HUES6 (cell line): ENCODE measurements at regions not wholly inside any gene's neighbourhood (a gene's known extent, or its start where the extent isn't known, plus 50 kb on each side); places are given as distances from the start of the nearest gene placed in this dataset.

Source experiments
- H3K27ac ChIP-seq: 2 replicates; pipeline ENCODE4 v1.7.0; 2013; ENCODE audit warnings: low read depth, mild to moderate bottlenecking, low read length, inconsistent platforms
- H3K27me3 ChIP-seq: 2 replicates; pipeline ENCODE4 v1.6.1; 2013; ENCODE audit warnings: low read length; ENCODE audit not compliant: control insufficient read depth, insufficient read depth
- H3K36me3 ChIP-seq: 2 replicates; pipeline ENCODE4 v1.6.1; 2013; ENCODE audit warnings: low read length; ENCODE audit not compliant: control insufficient read depth, insufficient read depth
- H3K4me1 ChIP-seq: 2 replicates; pipeline ENCODE4 v1.6.1; 2013; ENCODE audit warnings: low read length; ENCODE audit not compliant: control insufficient read depth, insufficient read depth
- H3K4me3 ChIP-seq: 2 replicates; pipeline ENCODE4 v1.5.1; 2013; ENCODE audit warnings: low read depth, low read length
- H3K9ac ChIP-seq: one replicate; pipeline ENCODE4 v1.6.1; 2013; ENCODE audit warnings: mild to moderate bottlenecking, low read length
- H3K9me3 ChIP-seq: 2 replicates; pipeline ENCODE4 v1.6.1; 2013; ENCODE audit warnings: low read depth, low read length; ENCODE audit not compliant: control insufficient read depth, insufficient read depth

GRCh38 chr16:86828202-86828601, 249.9 kb downstream of the FOXL1 start:
- peaks cover 18% of the 10 kb centered on the region; the same call in 1 of the 2 replicates for H3K27me3 ChIP-seq
- no peak overlapping the region for H3K27ac ChIP-seq
- peaks cover 29% of the 10 kb centered on the region for H3K4me1 ChIP-seq
- no peaks in the 10 kb centered on the region for H3K36me3 ChIP-seq
- H3K9ac ChIP-seq = no peak overlapping the region
- H3K9me3 ChIP-seq = no peaks in the 10 kb centered on the region
- H3K4me3 ChIP-seq = no peak overlapping the region

- Histone ChIP-seq H3K9ac (no peak overlapping the region), H3K9me3 (no peaks in the 10 kb centered on the region), H3K4me3 (no peak overlapping the region), H3K4me1 (peaks cover 29% of the 10 kb centered on the region), H3K36me3 (no peaks in the 10 kb centered on the region), H3K27ac (no peak overlapping the region), H3K27me3 (peaks cover 18% of the 10 kb centered on the region; the same call in 1 of the 2 replicates)
Measured at GRCh38 chr16:86828653-86829052, 250.3 kb downstream of the FOXL1 start.

- Histone ChIP-seq H3K4me3 (no peak overlapping the region), H3K27ac (no peak overlapping the region), H3K4me1 (peaks cover 18% of the 10 kb centered on the region), H3K9ac (no peak overlapping the region), H3K36me3 (no peaks in the 10 kb centered on the region), H3K9me3 (no peaks in the 10 kb centered on the region), H3K27me3 (peaks cover 21% of the 10 kb centered on the region; the same call in 1 of the 2 replicates)
Measured at GRCh38 chr16:86831366-86831765, 253.0 kb downstream of the FOXL1 start.

GRCh38 chr16:86833136-86833535, 254.8 kb downstream of the FOXL1 start:
- H3K4me3 ChIP-seq = no peak overlapping the region
- no peaks in the 10 kb centered on the region for H3K36me3 ChIP-seq
- H3K9me3 ChIP-seq = no peaks in the 10 kb centered on the region
- H3K9ac ChIP-seq = no peak overlapping the region
- H3K4me1 ChIP-seq = 0 out of 2 replicates have a peak, but pooled peaks cover under 1% of the 10 kb centered on the region
- no peak overlapping the region for H3K27ac ChIP-seq
- peaks cover 4% of the 10 kb centered on the region; the same call in 1 of the 2 replicates for H3K27me3 ChIP-seq

GRCh38 chr16:86834451-86835035, 256.2 kb downstream of the FOXL1 start:
- Histone ChIP-seq H3K4me1 (no peaks in the 10 kb centered on the region), H3K9me3 (no peaks in the 10 kb centered on the region), H3K36me3 (no peaks in the 10 kb centered on the region), H3K9ac (no peak overlapping the region), H3K27ac (no peak overlapping the region), H3K27me3 (peaks cover 3% of the 10 kb centered on the region; the same call in 1 of the 2 replicates), H3K4me3 (no peak overlapping the region)

- Histone ChIP-seq H3K4me1 (no peaks in the 10 kb centered on the region), H3K4me3 (no peak overlapping the region), H3K27me3 (peaks cover 3% of the 10 kb centered on the region; the same call in 1 of the 2 replicates), H3K27ac (no peak overlapping the region), H3K9ac (no peak overlapping the region), H3K9me3 (no peaks in the 10 kb centered on the region), H3K36me3 (no peaks in the 10 kb centered on the region)
Measured at GRCh38 chr16:86835982-86836381, 257.6 kb downstream of the FOXL1 start.

GRCh38 chr16:86836503-86837129, 258.3 kb downstream of the FOXL1 start:
- Histone ChIP-seq H3K4me3 (no peak overlapping the region), H3K36me3 (no peaks in the 10 kb centered on the region), H3K27me3 (peaks cover 3% of the 10 kb centered on the region; the same call in 1 of the 2 replicates), H3K9me3 (no peaks in the 10 kb centered on the region), H3K4me1 (no peaks in the 10 kb centered on the region), H3K27ac (no peak overlapping the region), H3K9ac (no peak overlapping the region)

- no peaks in the 10 kb centered on the region for H3K9me3 ChIP-seq
- no peaks in the 10 kb centered on the region for H3K36me3 ChIP-seq
- no peak overlapping the region for H3K9ac ChIP-seq
- no peak overlapping the region for H3K27ac ChIP-seq
- H3K4me3 ChIP-seq = no peak overlapping the region
- no peaks in the 10 kb centered on the region for H3K4me1 ChIP-seq
- H3K27me3 ChIP-seq = no peaks in the 10 kb centered on the region
Measured at GRCh38 chr16:86843812-86844211, 265.5 kb downstream of the FOXL1 start.

GRCh38 chr16:86844695-86845094, 266.3 kb downstream of the FOXL1 start:
- H3K27me3 ChIP-seq = no peaks in the 10 kb centered on the region
- no peak overlapping the region for H3K4me3 ChIP-seq
- no peaks in the 10 kb centered on the region for H3K36me3 ChIP-seq
- H3K27ac ChIP-seq = no peak overlapping the region
- H3K9ac ChIP-seq = no peak overlapping the region
- H3K9me3 ChIP-seq = no peaks in the 10 kb centered on the region
- H3K4me1 ChIP-seq = no peaks in the 10 kb centered on the region

- Histone ChIP-seq H3K4me3 (no peak overlapping the region), H3K36me3 (no peaks in the 10 kb centered on the region), H3K27me3 (no peaks in the 10 kb centered on the region), H3K9me3 (no peaks in the 10 kb centered on the region), H3K9ac (no peak overlapping the region), H3K27ac (no peak overlapping the region), H3K4me1 (peaks cover 5% of the 10 kb centered on the region; the same call in 1 of the 2 replicates)
Measured at GRCh38 chr16:86846136-86846535, 267.8 kb downstream of the FOXL1 start.

- no peaks in the 10 kb centered on the region for H3K36me3 ChIP-seq
- H3K4me3 ChIP-seq = no peak overlapping the region
- H3K27ac ChIP-seq = no peak overlapping the region
- H3K4me1 ChIP-seq = peaks cover 5% of the 10 kb centered on the region; the same call in 1 of the 2 replicates
- H3K9me3 ChIP-seq = peaks cover 4% of the 10 kb centered on the region; the same call in 1 of the 2 replicates
- H3K9ac ChIP-seq = no peak overlapping the region
- H3K27me3 ChIP-seq = no peaks in the 10 kb centered on the region
Measured at GRCh38 chr16:86848821-86849220, 270.5 kb downstream of the FOXL1 start.
